ENCODE measurements at regions not wholly inside any gene's neighbourhood (a gene's known extent, or its start where the extent isn't known, plus 50 kb on each side); places are given as distances from the start of the nearest gene placed in this dataset.
"Not testable (repeated sequence)": the region's sequence is repeated elsewhere in the genome, so short reads cannot be mapped to it uniquely, and the experiment has no call there.

DNA sequence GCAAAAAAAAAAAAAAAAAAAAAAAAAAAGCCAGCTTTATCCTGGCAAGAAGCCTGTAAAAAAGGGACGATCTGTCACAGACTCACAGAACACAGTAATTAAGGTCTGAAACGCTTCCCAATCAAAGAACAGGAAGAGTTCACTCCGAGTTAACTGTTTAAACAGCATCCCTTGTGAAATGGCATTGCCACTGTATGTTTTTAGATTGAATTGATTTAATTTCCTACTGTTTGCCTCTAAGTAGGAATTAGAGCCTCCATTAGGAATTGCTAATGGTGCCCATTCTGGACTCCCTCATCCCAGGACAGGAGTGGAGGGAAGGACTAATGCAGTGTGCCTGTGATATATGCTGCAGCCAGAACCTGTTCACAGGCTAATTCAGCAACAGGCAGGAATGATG is 370.8 kb downstream of the RWDD3 start:
- no peak for DNase-seq

DNA sequence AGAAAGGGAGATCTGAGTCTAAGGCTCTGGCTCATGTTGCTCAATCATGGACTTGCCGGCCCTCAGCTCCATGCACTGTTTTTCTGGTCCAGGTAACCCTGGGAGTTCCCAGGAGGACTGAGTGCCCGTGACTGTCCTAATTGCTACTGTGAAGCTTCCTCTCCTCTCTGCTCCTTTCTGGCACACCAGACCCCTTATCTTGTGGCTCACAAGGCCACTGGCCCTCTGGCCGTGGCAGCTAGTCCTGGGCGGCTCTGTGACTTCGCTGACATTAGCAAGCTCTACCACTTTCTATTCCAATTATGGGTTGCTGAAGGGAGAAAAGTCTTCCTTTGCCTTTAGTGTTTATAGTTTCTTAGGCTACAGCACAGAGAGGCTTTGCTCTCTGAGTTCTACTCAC is 380.2 kb downstream of the RWDD3 start:
- DNase-seq, result no peak

DNA sequence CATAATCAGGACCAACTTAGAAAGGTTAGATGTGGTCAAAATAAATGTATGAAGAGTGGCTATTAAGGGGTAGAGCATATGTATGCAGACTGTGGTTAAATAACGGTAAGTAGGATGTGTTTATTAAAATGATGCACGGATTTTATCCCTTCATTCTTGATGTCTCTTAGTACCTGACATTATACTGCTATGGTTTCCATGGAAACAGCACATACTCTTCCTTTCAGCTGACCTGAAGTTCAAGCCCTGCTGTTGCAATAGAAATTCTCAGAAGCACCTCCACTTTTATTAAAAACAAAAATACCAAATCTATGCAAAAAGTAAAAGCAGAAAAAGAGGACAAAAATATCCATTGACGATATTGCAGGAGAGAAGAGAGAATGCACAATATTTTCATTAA is 381.4 kb downstream of the RWDD3 start:
- DNase-seq, result no peak

DNA sequence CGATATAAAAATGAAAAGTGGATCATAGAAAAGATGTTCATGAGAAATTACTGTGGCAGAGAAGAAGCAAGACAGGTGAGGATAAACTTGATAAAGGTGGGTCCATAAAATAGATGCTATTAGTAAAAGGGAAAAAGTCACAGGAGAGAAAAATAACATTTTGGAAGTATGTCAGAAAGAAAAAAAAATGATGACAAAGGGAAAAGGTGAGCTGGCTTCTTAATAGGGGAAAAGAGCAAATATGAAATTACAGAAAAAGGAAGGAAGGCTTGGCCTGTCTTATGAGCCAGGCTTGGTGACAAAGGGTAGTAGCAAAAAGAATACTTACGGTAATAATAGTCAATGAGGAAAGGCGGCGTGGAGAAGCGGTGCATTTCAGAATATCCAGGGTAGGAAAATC is 386.1 kb downstream of the RWDD3 start:
- no peak for DNase-seq

DNA sequence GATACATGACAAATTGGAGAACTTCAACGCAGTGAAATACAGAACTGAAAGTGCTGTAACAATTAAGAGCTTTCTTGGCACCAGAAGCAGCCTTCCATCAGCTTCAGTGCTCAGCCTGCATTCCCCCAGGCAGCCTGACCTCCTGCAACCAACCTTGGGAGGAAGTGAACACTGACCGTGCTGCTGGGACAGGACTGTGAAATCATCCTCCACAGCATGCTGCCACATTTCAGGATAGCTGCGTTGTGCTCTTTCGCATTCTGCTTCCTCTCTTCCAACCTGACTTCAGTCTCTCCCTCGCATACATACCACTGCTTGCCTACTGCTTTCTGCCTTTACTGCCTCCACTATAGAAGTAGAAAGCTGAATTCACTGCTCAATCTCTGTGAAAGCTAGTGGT is 388.6 kb downstream of the RWDD3 start:
- DNase-seq, result peak in 3 of 56 donors; percentile 1 to 3 (median 2)

DNA sequence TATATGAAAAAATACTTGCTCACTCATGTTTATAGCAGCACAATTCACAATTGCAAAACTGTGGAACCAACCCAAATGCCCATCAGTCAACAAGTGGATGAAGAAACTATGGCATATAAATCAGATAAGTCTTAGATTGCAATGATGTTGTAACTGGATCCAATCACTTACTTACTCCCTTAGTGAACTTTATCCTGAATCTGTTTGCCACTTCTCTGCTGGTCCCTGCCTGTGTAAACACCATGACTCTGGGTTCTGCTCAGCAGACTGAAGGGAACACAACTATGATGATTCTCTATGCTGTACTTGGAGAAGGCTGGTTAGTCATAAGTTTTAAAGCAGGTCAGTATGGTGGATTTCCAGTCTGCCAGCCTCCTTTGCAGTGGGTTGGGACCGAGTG is 391.2 kb downstream of the RWDD3 start:
- no peak for DNase-seq

DNA sequence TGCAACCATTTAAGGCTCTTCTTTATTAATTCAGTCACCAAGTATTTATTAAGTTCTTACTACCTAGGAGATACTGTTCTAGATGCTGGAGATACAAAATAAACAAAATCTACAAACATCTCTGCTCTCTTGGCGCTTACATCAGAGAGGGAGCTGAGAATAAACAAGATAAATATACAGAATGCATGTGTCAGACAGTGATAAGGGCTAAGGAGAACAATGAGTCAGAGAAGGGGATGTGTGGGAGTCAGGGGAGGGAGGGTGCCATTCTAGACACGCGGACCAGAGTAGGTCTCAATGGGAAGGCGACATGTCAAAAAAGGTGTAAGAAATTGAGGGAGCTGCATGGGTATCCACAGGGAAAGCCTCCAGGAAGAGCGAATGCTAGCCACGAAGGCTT is 393.2 kb downstream of the RWDD3 start:
- peak in 1 of 56 donors; percentile 26 for DNase-seq

DNA sequence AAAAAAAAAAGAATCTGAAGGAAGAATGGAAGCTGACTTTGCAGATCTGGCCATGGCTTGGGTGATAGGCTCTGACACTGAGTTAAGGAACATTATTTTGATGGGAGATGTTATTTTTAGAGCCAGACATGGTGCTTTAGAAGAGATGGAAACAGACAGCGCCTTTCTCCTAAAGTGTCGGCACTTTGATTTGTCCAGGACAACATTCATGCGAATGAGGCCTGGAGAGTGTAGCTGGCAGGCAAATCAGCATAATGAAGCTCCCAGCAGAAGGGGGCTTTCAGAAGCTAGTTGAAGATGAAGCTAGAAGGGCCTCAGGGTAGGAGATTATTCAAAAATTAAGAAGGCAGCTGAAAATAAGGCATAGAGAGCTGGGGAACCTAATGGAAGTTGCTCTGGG is 397.7 kb downstream of the RWDD3 start:
- DNase-seq, result no peak

DNA sequence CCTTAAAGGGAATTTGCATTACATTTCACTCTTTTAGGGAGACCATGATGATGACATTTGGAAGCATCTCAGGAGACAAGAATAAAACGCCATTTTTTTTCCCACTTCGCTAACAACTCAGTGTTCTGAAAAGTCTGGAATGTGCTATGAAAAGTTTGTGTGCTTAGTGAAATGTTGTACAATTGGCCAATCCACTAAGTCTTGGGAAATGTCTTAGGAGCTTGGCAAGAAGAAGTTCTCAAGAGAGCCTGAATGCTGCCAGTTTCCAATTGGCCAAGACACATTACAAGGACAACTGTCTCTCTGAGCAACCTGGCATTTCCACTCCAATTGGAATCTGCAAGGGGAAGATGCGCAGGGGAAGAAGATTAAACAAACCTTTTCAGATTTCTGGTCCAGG is 401.8 kb downstream of the RWDD3 start:
- no peak for DNase-seq

DNA sequence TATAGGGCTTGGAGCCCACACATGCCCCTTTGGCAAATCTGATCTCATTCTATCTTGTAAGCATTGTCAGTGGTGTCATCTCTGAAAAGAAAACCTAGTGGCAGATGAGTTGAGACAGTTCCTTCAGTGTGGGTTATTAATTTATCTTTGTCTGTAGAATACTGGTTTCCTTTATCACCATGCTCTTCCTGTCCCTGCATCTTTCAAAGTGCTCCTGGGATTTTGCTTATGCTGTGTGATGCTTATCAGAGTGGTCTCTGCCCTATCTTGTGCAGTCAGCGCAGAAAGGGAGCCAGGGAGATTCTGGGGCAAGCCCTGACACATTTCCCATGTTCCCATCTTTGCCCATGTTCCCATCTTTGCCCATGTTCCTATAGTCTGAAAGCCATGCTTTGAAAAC is 402.9 kb downstream of the RWDD3 start:
- no peak for DNase-seq

DNA sequence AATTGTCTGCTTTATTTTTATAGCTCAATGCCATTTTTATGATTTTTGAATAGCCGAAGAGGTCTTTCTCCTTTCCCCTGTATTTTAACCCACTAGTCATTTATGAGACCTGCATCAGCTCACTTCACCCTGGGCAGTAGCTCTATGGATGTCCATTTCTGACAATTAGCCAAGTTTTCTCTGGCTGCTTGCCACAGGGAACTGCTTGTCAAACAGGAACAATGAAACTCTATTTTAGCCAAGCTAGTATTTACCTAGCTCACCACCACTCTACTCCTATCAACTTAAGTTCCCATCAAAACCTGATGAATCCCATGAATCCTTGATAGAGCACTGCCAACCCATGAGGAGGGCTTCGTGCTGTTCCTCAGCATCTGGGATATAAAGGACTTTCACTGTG is 406.7 kb downstream of the RWDD3 start:
- DNase-seq, result peak in 6 of 56 donors; percentile 6 to 27 (median 12)

DNA sequence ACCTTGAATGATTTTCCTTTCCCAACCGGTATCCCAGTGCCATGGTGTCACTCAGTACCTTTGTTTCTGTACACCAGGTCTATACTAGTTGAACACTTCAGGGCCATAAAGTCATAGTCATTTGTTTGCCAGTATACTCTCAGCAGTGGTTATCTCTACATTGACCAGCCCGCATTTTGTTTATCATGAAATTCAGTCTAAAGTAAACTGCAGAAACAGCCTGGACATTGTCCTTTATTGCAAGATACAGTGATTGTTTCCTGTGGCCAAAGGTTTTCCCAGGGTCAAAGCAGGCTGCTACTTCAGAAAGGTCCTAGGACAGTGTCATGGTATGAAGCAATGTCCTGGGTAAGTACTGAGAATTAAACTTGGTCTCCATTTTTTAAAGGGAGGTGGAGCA is 407.4 kb downstream of the RWDD3 start:
- no peak for DNase-seq

DNA sequence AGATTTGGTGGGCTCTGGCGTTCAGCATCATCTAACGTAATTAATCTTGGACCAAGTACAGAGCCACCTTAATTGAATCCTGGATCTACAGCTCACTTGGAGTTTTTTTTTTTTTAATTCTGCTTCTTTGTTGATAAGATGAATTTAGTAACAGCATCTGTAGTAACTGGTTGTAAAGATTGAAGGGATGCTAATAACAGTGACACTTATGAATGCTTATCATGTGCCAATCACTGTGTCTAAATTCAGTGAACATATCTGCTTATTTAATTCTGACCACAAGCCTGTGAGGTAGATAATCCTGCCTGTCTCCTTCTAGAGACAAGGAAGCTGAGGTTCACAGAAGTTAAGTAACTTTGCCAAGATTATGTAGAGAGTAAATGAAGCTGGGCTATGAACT is 408.0 kb downstream of the RWDD3 start:
- no peak for DNase-seq

DNA sequence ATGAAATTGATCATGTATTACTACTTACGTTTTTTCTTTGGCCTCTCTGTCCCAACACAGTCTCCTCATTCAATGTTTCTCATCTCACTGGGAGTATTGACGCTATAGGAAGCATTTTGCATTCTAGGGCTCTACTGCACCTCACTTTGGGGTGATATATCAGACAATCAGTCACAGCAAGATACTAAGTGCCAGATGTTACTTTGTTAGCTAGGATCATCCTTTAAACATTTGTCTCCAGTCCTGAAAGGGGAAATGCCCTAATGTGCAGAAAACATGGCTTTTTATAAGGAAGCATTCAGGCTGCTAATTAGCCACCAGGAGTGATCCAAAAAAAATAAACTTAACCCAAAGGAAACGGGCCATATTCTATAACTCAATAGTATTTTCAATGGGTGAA is 409.1 kb downstream of the RWDD3 start:
- DNase-seq, result no peak

DNA sequence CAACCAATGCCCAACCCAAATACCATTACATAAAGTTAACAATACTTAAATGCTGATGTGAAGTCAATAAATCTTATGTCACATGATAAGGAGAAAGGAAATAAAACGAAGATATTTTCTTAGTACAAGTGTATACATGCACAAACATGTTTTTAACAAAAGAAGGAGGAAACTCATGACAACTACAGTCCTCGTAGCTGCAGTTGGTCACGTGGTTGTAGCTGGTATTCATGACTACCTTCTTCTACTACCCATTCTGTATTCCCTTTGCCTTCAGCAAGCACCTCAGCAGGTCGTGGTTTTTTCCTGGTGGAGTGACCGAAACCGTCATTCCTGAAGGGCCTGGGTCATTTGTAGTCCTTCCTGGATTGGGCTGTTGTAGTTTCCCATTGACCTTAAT is 411.1 kb downstream of the RWDD3 start:
- DNase-seq, result not testable (repeated sequence)

DNA sequence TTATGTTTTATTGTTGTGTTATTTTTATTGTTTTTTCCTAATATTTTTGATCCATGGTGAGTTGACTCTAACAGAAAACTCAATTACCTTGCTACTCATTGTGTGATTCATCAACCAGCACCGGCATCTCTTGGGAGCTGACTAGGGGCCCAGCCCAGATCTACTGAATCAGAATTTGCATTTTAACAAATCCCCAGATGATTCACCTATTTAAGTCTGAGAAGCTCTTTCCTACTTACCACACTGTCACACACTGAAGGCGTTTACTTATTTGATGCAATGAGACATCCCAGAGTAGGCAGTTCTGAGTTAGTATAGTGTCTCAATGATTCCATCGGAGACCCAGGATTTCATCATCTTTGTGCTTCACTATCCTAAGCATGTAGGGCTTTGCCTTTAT is 416.6 kb downstream of the RWDD3 start:
- peak in 2 of 56 donors; percentile 0 to 1 for DNase-seq

DNA sequence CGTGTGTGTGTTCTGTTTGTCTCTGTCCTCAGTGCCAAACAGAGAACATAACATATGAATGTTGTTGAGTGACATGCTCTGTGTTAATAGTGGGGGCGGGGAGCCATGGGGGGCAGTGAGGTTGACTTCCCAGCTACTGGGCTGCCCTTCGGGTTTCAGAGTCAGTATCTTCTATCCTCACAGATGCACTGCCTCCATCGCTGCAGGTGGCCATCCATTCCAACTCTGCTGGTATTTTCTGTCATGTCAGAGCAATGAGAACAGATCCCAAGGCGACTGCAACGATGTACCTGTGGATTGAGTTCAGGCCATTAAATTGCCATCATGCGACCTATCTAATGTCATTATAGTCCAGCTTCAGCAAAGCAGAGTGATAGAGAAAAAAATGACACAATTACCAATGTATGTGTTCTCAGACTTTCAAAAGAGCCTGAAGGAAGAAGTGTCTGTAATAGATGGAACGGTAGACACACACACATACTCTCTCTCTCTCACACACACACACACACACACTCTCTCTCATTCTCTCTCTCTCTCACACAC is 418.5 kb downstream of the RWDD3 start:
- no peak for DNase-seq

DNA sequence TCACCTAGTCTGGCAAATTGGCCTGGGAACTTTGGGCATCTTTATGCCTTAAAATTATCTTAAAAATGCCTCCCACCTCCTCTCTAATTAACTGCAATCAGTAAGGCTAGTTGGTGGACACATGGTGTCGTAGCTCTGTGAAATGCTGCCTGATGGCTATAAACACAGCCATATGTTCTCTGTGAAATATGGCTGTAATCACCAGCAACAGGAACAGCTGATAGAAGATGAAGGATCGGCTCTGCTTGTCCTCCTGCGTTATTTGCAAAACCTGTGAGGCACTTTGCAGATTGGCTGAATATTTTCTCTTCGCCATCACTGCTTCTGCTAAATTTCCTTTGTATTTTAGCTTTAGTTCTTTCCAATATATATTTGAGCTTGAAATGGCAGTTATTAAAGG is 419.6 kb downstream of the RWDD3 start:
- DNase-seq, result peak in 1 of 56 donors; percentile 0

DNA sequence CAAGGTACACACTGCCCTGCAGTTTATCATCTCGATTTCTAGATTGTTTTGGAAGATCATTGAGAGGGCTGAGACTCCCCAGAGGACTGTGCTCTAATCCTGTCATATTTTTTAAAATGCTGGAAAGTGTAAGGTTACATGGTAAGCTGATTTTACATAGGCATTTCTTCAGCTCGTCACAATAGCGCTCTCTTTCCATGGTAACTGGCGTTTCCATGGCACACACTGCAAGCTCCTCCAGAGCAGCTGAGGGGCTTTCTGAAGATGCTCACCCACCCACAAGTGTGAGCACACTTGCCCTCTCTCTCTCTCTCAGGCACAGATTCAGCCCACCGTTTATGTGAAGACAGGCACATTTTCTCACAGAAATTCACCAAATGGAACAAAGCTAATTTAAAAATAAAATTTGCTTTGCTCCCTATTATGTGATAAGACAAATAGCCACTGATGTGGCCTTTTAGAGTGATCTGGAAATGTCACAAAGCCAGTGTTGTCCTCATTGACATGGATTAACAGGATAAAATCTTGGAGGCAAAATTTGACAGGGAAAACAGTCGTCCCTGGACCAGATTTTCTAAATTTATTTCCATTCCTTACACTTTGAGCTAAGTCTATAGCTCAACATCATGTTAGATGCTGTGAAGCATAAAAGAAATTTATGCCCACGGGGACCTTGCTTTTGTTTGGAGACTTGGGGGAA is 421.5 kb downstream of the RWDD3 start:
- peak in 8 of 56 donors; percentile 5 to 49 (median 12) for DNase-seq

DNA sequence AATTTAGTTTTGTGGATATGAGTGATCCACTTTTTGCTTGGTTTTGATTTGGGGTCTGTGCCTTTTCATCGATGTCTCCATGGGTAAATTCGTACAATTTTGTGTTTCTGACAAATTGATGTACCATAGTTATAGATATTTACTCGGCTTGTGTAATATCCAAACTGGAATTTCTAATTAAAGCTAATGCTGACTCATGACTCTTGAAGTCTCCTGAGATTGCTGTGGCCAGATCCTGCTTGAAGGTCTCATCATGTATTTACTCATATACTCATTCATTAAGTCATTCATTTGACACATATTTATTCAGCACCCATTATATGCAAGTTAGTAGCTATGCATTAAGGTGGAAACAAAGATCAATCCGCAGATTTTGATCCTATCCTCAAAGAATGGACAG is 423.2 kb downstream of the RWDD3 start:
- DNase-seq, result no peak

DNA sequence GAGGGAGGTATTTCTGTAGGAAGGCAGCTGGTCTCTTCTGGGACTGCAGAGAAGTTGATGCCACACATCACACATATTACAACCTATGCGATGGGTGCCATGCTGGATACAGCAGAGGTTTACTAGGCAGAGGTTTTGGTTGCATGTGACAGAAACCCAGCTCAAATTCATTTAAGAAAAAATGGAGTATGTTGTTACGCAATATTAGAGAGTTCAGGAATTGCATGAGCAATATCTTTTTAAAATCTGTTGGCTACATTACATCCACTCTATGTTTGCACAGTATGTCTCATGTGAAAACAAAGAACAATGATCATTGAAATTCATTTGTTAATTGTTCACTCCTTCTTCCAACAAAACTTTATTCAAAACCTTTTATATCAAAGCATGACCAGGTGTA is 425.2 kb downstream of the RWDD3 start:
- no peak for DNase-seq

DNA sequence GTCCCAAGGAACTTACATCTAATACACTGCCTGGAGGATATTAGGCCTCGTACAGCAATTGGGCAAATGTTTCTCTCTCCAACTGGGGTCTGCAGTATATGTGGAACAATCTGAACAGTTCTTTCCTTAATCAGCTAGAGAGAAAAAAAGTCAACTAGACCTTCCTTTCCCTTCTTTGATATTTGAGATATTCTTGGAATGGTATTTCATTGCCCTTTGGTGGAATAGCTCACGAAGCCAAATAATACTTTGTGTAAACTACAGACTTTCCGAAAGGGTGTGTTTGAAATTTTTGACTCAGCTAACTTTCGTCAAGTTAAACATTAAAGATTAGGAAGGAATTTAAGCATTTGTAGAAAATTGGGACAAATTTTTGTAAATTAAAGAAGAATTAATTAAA is 425.6 kb downstream of the RWDD3 start:
- no peak for DNase-seq

DNA sequence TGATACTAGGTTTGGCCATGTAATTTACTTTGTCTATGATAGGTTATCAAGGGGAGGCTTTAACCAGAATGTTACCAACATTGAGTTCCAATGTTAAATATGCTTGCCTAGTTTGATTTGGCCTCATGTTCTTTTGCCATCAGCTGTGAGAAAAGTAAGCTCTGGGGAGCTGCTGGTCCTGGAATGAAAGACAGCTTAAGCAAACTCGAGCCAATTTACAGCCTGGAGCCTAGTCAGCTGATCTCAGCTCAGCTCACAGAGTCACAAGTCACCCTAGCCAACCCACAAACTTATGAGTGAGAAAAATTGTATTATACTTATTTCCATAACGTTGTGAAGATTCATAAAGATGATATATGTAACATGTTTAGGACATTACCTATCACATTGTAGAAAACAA is 426.7 kb downstream of the RWDD3 start:
- no peak for DNase-seq

DNA sequence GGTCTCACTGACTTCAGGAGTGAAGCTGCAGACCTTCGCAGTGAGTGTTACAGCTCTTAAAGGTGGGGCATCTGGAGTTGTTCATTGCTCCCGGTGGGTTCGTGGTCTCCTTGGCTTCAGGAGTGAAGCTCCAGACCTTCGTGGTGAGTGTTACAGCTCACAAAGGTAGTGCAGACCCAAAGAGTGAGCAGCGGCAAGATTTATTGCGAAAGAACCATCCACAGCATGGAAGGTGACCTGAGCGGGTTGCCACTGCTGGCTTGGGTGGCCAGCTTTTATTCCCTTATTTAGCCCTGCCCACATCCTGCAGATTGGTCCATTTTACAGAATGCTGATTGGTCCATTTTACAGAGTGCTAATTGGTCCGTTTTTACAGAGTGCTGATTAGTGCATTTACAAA is 429.5 kb downstream of the RWDD3 start:
- DNase-seq, result not testable (repeated sequence)
